GM12865 (cell line): ENCODE measurements at regions not wholly inside any gene's neighbourhood (a gene's known extent, or its start where the extent isn't known, plus 50 kb on each side); places are given as distances from the start of the nearest gene placed in this dataset.

Source experiments
- DNase-seq: peaks from one replicate; pipeline ENCODE4 v3.0.0; 2010; ENCODE audit warnings: low read depth
- H3K4me3 ChIP-seq: 2 replicates; pipeline ENCODE4 v1.5.1; 2011; ENCODE audit warnings: mild to moderate bottlenecking, low read depth, low read length, control low read depth
- CTCF ChIP-seq: IDR thresholded peaks from 2 replicates; pipeline ENCODE4 v1.5.1; 2011; ENCODE audit warnings: low read length, control low read depth, low read depth, inconsistent platforms; ENCODE audit not compliant: insufficient read depth; ENCODE audit errors: missing control alignments

- no peak for TF ChIP-seq CTCF
- no peak for DNase-seq
- H3K4me3 ChIP-seq: no peak overlapping the region
Observed at GRCh38 chr6:10205120-10205519, 209.8 kb downstream of the TFAP2A start.

GRCh38 chr6:10203651-10204050 is 211.2 kb downstream of the TFAP2A start:
- no peak for DNase-seq
- H3K4me3 ChIP-seq: no peak overlapping the region
- no peak for TF ChIP-seq CTCF

- DNase-seq: no peak
- H3K4me3 ChIP-seq: no peak overlapping the region
- no peak for TF ChIP-seq CTCF
Observed at GRCh38 chr6:10202581-10202980, 212.3 kb downstream of the TFAP2A start.

- DNase-seq: no peak
- no peak overlapping the region for H3K4me3 ChIP-seq
- TF ChIP-seq CTCF: no peak
Observed at GRCh38 chr6:10201606-10202510, 213.0 kb downstream of the TFAP2A start.

GRCh38 chr6:10196090-10196489 is 218.8 kb downstream of the TFAP2A start:
- TF ChIP-seq CTCF: no peak
- no peak for DNase-seq
- H3K4me3 ChIP-seq: no peak overlapping the region

- no peak for DNase-seq
Observed at GRCh38 chr6:10194816-10195672, 219.8 kb downstream of the TFAP2A start.

More at GRCh38 chr6:10194816-10195672, 219.8 kb downstream of the TFAP2A start:
- TF ChIP-seq CTCF: no peak
- H3K4me3 ChIP-seq: no peak overlapping the region
